ENCODE measurements at regions not wholly inside any gene's neighbourhood (a gene's known extent, or its start where the extent isn't known, plus 50 kb on each side); places are given as distances from the start of the nearest gene placed in this dataset.

DNA sequence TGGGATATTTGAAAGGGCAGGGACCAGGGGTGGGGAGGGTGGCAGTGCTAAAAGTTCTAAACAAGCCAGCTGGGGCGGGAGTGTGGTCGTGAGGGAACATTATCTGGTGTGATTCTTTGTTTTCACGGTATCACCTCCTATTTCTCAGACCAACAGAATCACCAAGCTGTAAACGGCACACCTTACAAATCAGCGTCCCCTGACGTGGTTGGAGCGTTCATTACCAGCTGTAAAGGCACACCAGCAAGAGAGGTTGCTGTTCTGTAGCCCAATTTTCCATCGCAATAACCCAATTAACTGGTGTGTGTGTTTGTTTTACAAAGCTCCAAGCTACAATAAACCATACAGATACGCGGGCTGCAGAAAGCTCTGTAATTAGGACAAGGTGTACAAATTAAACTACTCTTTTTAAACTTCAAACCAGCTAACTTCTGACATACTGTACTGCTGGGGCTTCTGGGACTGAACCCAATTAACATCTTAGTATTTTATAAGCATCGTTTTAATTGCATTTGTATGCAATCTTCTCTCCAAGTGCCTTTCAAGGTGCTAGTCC lies 303.6 kb upstream of the CLINT1 start:
- Histone ChIP-seq H3K4me3 (no peak overlapping the region), H3K9me3 (no peaks in the 10 kb centered on the region), H3K36me3 (no peaks in the 10 kb centered on the region), H3K9ac (ENCODE audit: low read depth in 2 of 2, low read length in 2 of 2) (no peak overlapping the region), H3K4me1 (no peaks in the 10 kb centered on the region), H3K27ac (no peak overlapping the region), H3K27me3 (no peaks in the 10 kb centered on the region)
- DNase-seq: no peak
- no peak for TF ChIP-seq CTCF (IDR thresholded peaks at IDR 0.05)
- intact Hi-C loops (cut with DNase I): no loop called here

DNA sequence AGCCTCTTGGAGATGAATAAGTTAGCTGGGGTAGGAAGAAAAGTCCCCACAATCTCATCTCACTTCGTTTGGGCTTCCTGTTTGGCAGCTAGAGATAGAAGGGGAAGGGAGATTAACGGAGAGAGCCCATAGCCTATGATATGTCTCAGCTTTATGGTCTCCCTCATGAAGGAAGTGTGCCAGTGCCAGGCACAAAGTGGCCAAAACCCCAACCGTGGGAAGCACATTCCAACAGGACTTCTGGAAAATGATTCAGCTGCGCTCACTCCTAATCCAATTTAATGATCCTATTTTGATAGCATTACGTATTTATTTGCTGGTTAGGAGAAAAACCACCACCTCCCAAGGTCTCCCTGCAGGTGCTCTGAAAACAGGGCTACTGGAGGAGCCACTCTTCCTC lies 303.1 kb upstream of the CLINT1 start:
- no peaks in the 10 kb centered on the region for H3K9me3 ChIP-seq
- no peaks in the 10 kb centered on the region for H3K4me1 ChIP-seq
- H3K4me3 ChIP-seq: no peak overlapping the region
- DNase-seq: no peak
- no peak for TF ChIP-seq CTCF (IDR thresholded peaks at IDR 0.05)
- H3K27me3 ChIP-seq: no peaks in the 10 kb centered on the region
- no peak overlapping the region for H3K27ac ChIP-seq
- no peaks in the 10 kb centered on the region for H3K36me3 ChIP-seq
- no peak overlapping the region for H3K9ac ChIP-seq (ENCODE audit: low read depth in 2 of 2, low read length in 2 of 2)
- intact Hi-C loops (cut with DNase I): no loop called here

- Histone ChIP-seq H3K4me1 (no peaks in the 10 kb centered on the region), H3K36me3 (no peaks in the 10 kb centered on the region), H3K27me3 (no peaks in the 10 kb centered on the region), H3K9me3 (no peaks in the 10 kb centered on the region), H3K27ac (no peak overlapping the region), H3K4me3 (no peak overlapping the region), H3K9ac (ENCODE audit: low read depth in 2 of 2, low read length in 2 of 2) (no peak overlapping the region)
- no peak for TF ChIP-seq CTCF (IDR thresholded peaks at IDR 0.05)
- intact Hi-C loops (cut with DNase I): no loop called here
- no peak for DNase-seq
Measured at GRCh38 chr5:158159621-158160020, 300.7 kb upstream of the CLINT1 start.

DNA sequence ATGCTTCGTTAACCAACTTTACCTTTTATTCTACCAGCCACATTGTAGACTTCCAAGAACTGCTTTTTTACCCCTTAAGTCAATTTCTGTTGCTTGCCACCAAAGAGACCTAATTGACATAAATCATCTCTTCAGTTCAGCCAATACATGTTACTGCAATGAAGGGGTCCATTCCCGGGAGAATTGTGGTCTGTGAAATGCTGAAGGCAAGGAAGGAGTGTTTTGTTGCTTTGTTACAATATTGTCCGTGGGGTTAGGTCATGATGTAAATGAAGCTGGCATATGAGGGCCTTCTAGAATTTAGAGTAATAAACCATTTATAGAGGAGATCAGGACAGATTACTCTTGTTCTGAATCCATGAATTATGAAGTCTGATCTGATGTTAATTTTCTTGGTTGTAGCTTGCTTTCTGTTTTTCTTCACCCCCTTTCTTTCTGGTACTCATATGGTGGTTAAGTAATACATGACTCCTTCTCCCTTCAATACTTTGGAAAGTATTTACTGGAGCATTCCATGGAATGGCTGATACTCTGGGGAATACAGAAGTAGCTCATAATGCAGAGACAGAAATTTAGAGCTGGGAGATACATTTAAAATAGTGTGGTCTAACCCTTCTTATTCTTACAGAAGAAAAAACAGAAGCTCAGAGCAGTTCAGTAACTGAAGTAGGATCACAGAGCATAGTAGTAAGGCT lies 297.0 kb upstream of the CLINT1 start:
- Histone ChIP-seq H3K27ac (no peak overlapping the region), H3K4me1 (no peaks in the 10 kb centered on the region), H3K36me3 (no peaks in the 10 kb centered on the region), H3K4me3 (no peak overlapping the region), H3K9me3 (no peaks in the 10 kb centered on the region), H3K27me3 (no peaks in the 10 kb centered on the region), H3K9ac (ENCODE audit: low read depth in 2 of 2, low read length in 2 of 2) (no peak overlapping the region)
- no peak for DNase-seq
- intact Hi-C loops (cut with DNase I): no loop called here
- TF ChIP-seq CTCF (IDR thresholded peaks at IDR 0.05): no peak

- TF ChIP-seq CTCF (IDR thresholded peaks at IDR 0.05): no peak
- Histone ChIP-seq H3K4me1 (no peaks in the 10 kb centered on the region), H3K36me3 (no peaks in the 10 kb centered on the region), H3K9me3 (no peaks in the 10 kb centered on the region), H3K9ac (ENCODE audit: low read depth in 2 of 2, low read length in 2 of 2) (no peak overlapping the region), H3K27ac (no peak overlapping the region), H3K27me3 (no peaks in the 10 kb centered on the region), H3K4me3 (no peak overlapping the region)
- intact Hi-C loops (cut with DNase I): no loop called here
- no peak for DNase-seq
Measured at GRCh38 chr5:158155067-158155466, 296.1 kb upstream of the CLINT1 start.

All from colonic mucosa (tissue), 4 donors.